ENCODE measurements at regions not wholly inside any gene's neighbourhood (a gene's known extent, or its start where the extent isn't known, plus 50 kb on each side); places are given as distances from the start of the nearest gene placed in this dataset.

GRCh38 chr10:30793093-30793492 is 163.5 kb upstream of the LYZL2 start:
- DNase-seq, result no peak

GRCh38 chr10:30792025-30792424 is 162.5 kb upstream of the LYZL2 start:
- no peak for DNase-seq

DNA sequence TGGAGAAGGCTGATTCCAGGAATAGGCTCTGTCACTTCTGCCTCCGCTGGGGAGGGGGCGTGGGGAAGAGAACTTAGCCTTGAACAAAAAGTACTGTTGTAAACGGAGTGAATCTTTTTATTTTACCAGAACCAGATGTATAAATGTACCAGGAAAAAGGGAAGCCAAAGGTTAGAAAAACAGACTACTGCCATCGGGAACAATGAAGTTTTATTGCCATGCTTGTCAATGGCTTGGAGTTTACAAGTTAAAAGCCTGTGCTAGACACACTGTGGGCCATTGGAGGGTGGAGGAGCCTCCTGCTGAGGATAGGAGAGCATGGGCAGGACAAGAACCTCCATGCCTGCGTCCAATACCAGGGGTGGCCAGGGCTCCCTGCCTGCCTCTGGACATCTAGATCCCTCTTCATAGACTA is 161.7 kb upstream of the LYZL2 start:
- no peak for DNase-seq

DNA sequence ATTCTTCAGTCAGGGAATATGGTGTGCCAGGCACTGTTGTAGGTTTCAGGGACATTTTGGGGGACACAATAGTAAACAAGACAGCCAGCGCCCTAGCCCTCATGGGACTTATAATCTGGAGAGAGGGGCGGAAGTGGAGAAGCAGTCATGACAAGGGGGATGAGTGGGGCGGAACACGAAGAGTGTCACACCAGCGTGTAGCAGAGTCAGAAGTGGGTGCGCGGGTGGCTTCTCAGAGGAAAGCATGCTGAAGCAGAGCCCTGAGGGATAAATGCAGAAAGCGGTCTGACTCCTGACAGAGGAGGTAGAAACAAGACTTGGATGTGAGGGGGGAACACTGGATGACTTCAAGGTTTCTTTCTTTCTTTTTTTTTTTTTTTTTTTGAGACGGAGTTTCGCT is 160.3 kb upstream of the LYZL2 start:
- DNase-seq, result no peak

GRCh38 chr10:30788307-30788706 is 158.8 kb upstream of the LYZL2 start:
- no peak for DNase-seq

- no peak for DNase-seq
Observed at GRCh38 chr10:30786906-30787305, 157.4 kb upstream of the LYZL2 start.

GRCh38 chr10:30786131-30786530 is 156.6 kb upstream of the LYZL2 start:
- no peak for DNase-seq

DNA sequence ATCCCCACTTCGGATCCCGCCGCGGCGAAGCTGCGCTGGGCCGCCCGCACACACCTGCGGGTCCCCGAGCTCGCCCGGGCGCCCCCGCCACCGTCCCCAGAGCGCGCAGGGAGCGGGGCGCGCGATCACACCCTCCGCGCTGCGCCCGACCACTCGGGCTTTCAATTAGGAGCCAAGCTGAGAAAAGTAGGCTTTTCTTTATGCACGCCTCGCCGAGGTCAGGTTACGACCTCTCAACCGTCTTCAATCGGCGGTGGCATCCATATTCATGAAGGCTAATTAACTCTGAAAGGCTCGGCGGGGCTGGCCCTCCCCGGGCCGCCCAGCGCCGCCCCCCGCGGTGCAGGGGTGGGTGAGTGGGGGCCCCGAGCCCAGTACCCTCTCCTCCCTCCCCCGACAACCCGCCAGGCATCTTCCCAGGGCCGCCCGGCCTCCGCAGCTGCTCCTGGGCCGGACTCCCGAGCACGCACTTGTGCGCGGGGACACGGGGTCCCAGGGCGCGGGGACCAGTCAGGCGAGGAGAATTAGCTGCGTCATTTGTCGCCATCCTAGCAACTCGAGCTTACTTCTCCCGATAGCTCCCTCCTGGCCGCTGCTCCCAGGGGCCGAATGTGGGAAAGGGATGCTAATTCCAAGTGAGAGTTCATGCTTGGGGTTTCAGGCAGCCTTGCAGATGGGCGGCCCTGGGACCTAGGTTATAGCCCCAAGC is 155.5 kb upstream of the LYZL2 start:
- DNase-seq, result peak; percentile 31

- DNase-seq, result no peak
Observed at GRCh38 chr10:30784524-30784896, 155.0 kb upstream of the LYZL2 start.

- DNase-seq, result peak; percentile 83
Observed at GRCh38 chr10:30783939-30784501, 154.5 kb upstream of the LYZL2 start.

DNA sequence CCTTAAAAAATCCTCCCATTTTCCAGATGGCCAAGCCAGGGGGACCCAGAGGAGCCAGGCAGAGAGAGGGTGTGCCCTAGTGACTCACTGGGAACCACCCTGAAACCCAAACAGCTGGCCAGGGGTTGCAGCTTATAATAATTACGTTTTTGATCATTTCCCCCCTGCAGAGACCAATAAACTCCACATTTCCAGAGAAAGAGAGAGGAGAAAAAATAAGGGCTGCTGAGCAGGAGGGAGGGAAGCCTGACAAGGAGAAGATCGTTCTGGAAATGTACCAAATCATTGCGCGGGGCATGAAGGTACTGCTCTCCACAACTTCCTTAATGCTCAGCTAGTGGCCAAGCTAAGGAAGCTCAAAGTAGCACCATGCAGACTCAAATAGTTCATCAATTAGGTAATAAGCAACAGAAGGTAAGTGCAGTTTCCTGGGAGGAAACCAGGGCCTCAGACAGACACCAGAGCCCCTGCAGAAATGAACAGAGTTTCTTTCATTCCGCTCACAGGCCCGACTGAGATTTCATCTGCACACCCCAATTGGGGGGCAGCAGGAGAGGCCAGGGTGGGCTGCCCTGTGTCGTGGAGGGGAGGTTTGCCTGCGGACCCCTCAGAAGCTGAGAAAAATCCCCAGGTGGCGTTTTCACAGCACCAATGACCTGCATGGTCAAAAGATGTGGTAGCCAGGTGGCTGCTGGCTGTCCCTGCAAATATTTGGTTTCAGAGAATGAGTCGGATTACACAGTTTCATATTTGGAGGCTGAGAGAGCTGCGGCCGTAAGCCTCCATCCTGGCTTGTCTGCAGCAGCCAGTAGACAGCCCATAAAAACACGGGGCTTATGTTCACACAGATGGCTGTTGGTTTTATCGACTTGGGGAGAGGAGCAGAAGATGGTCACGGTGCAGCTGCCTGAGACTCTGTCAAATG is 153.2 kb upstream of the LYZL2 start:
- no peak for DNase-seq

DNA sequence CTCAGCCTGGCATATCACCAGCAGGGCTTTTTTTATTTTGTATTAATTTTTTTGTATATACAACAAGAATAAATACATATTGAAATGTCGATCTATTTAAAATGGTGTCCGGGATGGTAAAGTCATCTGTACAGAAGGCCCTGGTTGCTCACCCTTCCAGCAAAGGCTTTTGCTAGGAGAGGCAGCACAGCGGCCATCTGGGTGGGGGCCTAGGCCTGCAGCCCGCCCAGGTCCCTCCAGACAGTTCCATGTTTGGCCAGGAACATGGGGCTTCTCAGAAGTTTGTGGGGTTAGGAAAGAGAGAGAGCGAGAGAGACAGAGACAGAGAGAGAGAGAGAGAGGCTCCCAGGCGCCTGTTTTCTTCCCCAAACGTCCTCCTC is 152.6 kb upstream of the LYZL2 start:
- no peak for DNase-seq

DNA sequence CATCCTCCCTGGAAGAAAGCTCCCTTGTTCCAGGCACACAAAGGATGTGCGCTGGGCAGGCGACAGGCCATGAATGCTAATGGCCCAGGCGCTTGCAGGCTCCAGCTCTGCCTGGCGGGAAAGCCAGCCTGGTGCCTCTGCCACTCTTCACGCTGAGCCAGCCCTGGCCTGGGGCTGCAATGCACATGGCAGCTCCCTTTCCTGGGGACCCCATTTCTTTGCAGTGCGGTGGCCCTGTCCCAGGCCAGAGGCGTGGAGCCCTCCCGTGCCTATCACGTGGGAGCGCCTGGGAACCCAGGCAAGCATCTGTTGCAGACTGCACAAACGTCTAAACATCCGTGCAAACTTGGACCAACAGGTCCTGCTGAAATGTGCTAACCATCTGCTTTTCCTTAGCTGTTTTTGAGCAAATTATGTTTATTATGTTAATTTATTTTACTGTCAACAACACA is 152.1 kb upstream of the LYZL2 start:
- no peak for DNase-seq

- no peak for DNase-seq
Observed at GRCh38 chr10:30778769-30779168, 149.2 kb upstream of the LYZL2 start.

DNA sequence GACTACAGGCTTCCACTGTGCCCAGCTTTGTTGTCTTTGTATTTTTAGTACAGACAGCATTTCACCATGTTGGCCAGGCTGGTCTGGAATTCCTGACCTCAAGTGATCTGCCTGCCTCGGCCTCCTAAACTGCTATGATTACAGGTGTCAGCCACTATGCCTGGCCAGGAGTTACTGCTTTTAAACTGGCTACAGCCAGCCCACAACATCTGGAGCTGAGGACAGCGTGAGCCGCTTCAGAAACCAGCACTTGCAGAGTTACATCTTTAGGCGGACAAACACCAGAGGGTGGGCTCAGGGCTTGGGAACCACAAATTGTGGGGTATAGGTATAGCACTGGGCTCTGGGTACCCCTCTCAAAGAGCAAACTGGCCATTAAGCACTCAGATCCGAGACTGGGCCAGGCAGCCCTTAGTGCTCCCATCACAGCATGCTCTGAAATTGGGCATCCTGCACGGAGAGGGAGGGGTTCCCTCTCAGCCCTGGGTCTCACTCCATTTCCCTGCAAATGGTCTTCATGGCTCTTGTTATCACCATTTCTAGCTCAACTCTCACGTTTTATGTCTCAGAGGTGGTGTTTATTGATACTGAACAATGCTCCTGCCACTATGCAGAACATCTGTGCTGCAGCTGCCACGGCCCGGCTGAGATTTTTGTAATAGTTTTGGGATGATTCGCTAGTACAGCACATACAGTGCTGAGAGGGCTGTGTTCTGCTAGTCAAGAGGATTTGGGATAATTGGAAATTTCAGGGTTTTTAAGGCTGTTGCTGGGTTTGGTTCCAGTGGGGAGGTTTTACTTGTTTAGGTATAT is 146.4 kb upstream of the LYZL2 start:
- no peak for DNase-seq

- DNase-seq, result no peak
Observed at GRCh38 chr10:30774261-30774660, 144.7 kb upstream of the LYZL2 start.

GRCh38 chr10:30773501-30773900 is 143.9 kb upstream of the LYZL2 start:
- no peak for DNase-seq

GRCh38 chr10:30770816-30771215 is 141.3 kb upstream of the LYZL2 start:
- DNase-seq, result no peak

- no peak for DNase-seq
Observed at GRCh38 chr10:30770229-30770628, 140.7 kb upstream of the LYZL2 start.

GRCh38 chr10:30769361-30769760 is 139.8 kb upstream of the LYZL2 start:
- no peak for DNase-seq

DNA sequence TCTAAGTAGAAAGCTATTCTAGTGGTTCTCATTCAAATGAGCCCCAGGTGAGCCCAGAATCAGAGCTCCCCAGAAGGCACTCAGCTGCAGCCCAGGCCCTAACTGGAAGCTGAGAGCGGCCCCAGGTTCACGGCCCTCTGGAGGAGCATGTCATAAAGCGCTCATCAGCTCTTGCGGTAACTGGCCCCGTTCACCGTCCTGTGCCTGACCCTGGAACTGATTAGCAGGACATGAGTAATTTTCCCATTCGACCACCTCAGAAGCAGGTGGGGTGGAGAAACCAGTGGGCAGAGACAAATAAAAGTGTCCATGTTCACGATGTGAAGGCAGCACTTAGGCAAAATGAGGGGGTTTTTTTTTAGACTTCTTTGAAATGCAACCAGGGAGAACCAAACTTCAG is 136.1 kb upstream of the LYZL2 start:
- no peak for DNase-seq

- no peak for DNase-seq
Observed at GRCh38 chr10:30765022-30765615, 135.6 kb upstream of the LYZL2 start.

GRCh38 chr10:30763918-30764317 is 134.4 kb upstream of the LYZL2 start:
- no peak for DNase-seq
